SKM-1 treated with dmso at 0.1 percent for 144 hours (cell line): ENCODE measurements at regions not wholly inside any gene's neighbourhood (a gene's known extent, or its start where the extent isn't known, plus 50 kb on each side); places are given as distances from the start of the nearest gene placed in this dataset.
A peak's percentile ranks its signal among the peaks of the same experiment; 100 is the strongest.
"Not testable (repeated sequence)": the region's sequence is repeated elsewhere in the genome, so short reads cannot be mapped to it uniquely, and the experiment has no call there.

Experiments used
- DNase-seq: peaks from one replicate; lab custom pipeline; 2025; ENCODE audit not compliant: unreplicated experiment; lab: John Stamatoyannopoulos, UW

DNA sequence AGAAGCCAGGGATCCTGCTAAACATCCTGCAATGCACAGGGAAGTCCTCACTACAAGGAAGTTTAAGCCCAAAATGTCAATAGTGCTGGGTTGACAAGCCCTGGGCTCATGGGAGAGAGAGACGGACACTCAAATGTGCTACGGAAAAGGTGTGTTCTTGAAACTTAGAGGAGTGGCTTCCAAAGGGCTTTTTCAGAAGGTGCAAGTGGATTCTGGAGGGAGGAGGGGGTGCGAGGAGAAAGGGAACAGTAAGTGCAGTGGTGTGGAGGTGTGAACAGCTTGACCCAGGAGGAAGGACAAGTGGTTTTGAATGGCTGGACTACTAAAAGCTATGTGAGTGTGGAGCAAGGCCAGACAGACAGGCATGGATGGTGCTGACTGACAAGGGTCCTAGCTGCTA is 50.4 kb upstream of the CECR2 start:
- no peak for DNase-seq

DNA sequence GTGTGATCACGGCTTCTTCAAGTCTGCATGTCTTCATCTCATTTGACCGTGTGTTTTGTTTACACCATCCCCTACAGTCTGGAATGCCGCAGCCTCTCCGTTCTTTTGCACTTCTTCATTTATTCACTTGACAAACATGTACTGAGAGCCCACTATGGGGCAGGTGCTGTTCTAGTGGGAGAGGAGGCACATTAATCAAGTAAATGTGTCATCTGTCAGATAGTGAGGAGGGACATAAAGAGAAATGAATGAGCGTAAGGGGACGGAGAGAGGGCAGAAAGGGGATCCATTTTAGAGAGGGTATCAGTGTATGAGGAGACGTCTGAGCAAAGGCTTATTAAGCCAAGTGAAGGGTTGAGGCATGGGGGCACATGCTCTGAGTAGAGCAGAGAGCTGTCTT is 54.0 kb upstream of the CECR2 start:
- DNase-seq = no peak

DNA sequence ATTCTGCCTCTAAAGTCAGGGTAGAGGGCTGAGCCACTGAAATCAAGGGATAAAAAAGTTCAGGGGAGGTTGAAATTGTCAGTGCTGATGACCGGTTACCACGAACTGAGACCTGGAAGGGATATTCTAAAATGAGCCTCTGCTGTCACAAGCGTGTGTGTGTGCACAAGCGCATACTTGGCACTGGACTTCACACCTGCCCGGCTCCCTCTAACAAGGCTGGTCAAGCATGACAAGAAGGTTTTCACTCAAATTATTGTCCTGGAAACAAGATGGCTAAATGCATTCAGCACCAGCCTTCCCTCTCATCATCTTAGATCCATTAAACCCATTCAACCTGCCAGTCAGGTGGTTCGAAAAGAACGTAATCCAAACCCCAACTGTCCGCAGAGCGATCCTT is 54.8 kb upstream of the CECR2 start:
- DNase-seq = no peak

GRCh38 chr22:17313626-17314025 is 55.6 kb upstream of the CECR2 start:
- no peak for DNase-seq

- no peak for DNase-seq
Measured at GRCh38 chr22:17307566-17307965, 61.7 kb upstream of the CECR2 start.

DNA sequence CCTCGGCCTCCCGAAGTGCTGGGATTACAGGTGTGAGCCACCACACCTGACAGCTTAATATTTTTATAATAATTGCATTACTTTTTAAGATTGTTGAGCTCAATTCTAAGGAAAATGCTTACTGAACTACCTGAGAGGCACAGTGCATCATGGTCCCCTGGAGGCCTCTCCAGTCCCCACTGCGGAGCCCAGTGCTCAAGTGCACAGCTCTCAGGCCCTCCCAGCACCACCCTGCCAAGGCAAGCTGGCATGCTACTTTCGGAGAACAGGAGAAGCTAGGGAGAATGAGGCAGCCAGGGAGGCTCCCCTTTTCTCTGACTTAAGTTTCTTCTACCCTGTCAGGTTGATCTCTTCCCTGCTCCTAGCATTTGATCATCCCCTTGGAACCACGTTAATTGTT is 64.2 kb upstream of the CECR2 start:
- DNase-seq = no peak

GRCh38 chr22:17303840-17304779 is 65.2 kb upstream of the CECR2 start:
- DNase-seq = no peak

DNA sequence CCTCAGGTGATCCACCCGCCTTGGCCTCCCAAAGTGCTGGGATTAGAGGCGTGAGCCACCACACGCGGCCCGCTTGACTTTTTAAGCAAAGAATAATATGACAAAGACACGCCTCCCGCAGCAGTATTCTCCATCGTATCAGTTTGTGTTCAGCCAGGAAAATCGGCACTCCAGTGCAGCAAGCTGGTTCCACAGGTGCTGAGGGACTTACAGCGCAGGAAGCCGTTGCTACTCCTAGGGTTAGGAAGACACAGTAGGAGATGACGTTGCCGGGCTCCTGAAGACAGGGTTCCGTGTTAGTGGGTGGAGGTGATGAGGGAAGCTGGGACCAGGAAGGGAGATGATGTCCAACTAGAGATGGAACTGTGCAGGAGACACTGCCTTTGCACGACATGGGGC is 65.8 kb upstream of the CECR2 start:
- DNase-seq = no peak

DNA sequence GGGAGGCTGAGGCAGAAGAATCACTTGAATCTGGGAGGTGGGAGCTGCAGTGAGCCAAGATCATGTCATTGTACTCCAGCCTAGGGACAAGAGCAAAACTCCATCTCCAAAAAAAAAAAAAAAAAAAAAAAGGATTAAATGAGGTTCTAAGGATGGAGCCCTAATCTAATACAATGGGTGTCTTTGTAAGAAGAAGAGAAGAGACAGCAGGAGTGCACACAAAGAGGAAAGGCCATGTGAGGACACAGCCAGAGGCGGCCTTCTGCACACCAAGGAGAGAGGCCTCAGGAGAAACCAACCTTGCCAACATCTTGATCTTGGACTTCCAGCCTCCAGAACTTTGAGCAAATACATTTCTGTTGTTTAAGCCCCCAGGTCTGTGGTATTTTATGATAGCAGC is 66.6 kb upstream of the CECR2 start:
- no peak for DNase-seq

DNA sequence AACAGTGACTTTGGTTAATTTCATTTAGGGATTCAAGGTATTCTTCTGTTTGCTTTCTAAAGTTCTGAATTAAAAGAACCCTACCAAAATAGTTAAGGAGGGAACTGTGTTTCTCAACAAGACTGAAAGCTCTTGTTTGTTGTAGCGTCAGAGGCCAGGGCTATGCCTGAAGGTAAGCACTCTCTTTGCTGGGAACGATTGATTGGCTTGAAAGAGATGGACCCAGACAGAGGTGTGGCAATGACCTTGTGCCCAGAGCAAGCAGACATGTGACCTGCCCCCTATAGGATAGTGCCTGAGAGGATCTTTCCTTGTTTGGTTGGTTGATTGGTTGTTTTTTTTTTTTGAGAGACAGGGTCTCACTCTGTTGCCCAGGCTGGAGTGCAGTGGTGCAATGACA is 68.3 kb upstream of the CECR2 start:
- no peak for DNase-seq

GRCh38 chr22:17298805-17299502 is 70.3 kb upstream of the CECR2 start:
- not testable (repeated sequence) for DNase-seq

DNA sequence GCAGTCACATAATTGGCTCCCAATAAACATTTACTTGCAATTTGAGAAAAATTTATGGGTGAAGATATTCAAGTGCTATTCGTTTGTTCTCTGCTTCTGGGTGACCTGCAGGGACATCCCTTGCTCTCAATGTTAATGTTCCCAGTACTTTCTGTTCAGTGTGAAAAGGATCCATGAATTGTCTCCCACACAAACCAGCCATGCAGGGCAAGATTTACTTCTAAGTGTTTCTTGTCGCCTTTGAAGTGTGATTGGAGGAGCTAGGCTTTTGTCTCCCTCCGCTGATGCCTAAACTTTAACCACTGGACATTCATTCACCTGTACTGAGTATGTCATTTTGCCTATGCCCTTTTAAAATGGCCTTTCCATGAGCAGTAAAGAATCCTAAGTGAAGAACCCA is 66.4 kb upstream of the ADA2 start:
- no peak for DNase-seq

- no peak for DNase-seq
Measured at GRCh38 chr22:17284888-17285287, 65.7 kb upstream of the ADA2 start.

DNA sequence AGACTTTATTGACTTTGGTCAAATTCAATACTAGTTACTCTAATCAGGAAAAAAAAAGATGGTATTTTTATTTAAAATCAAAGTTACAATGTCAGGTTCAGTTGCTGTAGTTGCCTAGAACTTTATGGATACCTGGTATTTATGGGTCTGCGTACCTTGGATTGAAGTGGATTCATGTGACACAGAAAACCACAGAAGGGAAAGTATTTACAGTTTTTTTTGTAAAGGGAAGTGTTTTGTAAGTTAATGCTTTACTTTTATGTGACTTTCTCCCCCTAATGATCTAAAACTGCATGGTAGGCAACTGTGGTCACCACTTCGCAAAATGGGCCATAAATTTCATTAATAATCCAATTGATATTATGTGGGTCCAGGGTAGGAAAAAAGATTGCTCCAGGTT is 65.2 kb upstream of the ADA2 start:
- no peak for DNase-seq

- not testable (repeated sequence) for DNase-seq
Measured at GRCh38 chr22:17283865-17284264, 64.6 kb upstream of the ADA2 start.

DNA sequence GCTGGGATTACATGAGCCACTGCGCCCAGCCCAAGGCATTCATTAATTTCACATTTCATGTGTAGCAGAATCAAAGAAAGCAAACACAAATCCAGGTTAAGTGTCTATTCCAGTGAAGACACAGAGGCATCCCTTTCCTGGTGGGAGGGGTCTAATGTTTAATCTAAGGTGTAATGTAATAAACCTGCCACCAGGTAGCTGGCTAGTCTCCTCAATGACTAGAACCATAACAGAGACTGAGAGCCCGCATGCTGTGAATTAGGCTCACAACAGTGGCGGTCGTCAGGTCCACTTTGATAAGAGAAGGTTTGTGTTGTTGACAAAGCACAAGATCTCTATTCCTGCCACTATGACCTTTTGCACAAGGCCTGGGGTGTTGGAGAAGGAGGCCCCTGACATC is 64.2 kb upstream of the ADA2 start:
- DNase-seq = no peak

GRCh38 chr22:17281440-17281841 is 62.2 kb upstream of the ADA2 start:
- DNase-seq = peak; percentile 48

GRCh38 chr22:17281026-17281425 is 61.8 kb upstream of the ADA2 start:
- DNase-seq = no peak

GRCh38 chr22:17272511-17272991 is 53.3 kb upstream of the ADA2 start:
- no peak for DNase-seq

GRCh38 chr22:17271711-17272451 is 52.6 kb upstream of the ADA2 start:
- no peak for DNase-seq

DNA sequence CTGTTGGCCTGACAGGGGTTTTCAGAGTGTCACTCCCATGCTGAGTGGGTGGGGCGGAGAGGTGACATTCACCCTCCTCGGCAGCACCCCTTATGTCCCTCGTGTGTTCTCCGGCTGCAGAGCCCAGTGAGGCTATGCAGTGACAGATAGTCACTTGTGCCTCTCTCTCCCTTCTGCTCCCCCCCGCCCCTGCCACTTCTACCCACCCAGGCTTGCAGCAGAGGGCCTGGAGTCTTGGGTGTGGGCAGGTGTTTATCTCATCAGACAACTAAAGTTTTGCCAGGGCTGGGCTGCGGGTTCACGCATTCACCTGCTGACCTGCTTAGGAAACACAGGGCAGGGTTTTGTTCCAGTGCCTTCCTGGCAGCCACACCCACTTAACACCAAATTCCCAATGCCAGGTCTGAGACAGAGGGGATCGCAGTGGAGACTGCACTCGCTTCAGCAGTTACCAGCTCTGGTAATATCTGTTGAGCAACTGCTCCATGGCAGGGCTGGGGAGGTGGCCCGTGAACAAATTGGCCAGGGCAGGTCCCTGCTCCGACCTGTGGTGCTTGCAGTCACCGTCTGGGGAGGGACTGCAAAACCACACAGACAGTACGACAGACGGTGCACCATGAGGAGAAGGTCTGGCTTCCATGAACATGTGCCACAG is 50.5 kb upstream of the ADA2 start:
- DNase-seq = no peak
